BE2C (cell line): ENCODE measurements at regions not wholly inside any gene's neighbourhood (a gene's known extent, or its start where the extent isn't known, plus 50 kb on each side); places are given as distances from the start of the nearest gene placed in this dataset.

ENCODE experiments used
- DNase-seq: peaks from one replicate; pipeline ENCODE4 v3.0.0-alpha.2; 2020
- H3K27me3 ChIP-seq: fragments of 250-450 bp; sonication (Bioruptor Pico); 2 replicates; pipeline ENCODE4 v1.5.1; 2020; ENCODE audit warnings: mild to moderate bottlenecking
- H3K36me3 ChIP-seq: fragments of 250-450 bp; sonication (Bioruptor Pico); 2 replicates; pipeline ENCODE4 v1.5.1; 2020; ENCODE audit warnings: mild to moderate bottlenecking
- H3K4me1 ChIP-seq: fragments of 250-450 bp; sonication (Bioruptor Pico); 2 replicates; pipeline ENCODE4 v1.5.1; 2020
- H3K4me3 ChIP-seq: 2 replicates; pipeline ENCODE4 v1.5.1; 2011; ENCODE audit warnings: low read depth, low read length
- H3K9me3 ChIP-seq: fragments of 250-450 bp; sonication (Bioruptor Pico); 2 replicates; pipeline ENCODE4 v1.5.1; 2020
- CTCF ChIP-seq: IDR thresholded peaks from 2 replicates; pipeline ENCODE4 v1.5.1; 2012; ENCODE audit warnings: mild to moderate bottlenecking, low read depth, low read length

GRCh38 chr7:85950871-85951270, 692.8 kb upstream of the GRM3 start:
- TF ChIP-seq CTCF = no peak
- no peaks in the 10 kb centered on the region for H3K4me1 ChIP-seq
- H3K36me3 ChIP-seq = no peaks in the 10 kb centered on the region
- DNase-seq = no peak
- H3K4me3 ChIP-seq = no peak overlapping the region
- H3K27me3 ChIP-seq = no peaks in the 10 kb centered on the region
- H3K9me3 ChIP-seq = no peaks in the 10 kb centered on the region

GRCh38 chr7:85950418-85950817, 693.3 kb upstream of the GRM3 start:
- H3K27me3 ChIP-seq = no peaks in the 10 kb centered on the region
- H3K4me1 ChIP-seq = no peaks in the 10 kb centered on the region
- DNase-seq = no peak
- H3K9me3 ChIP-seq = no peaks in the 10 kb centered on the region
- H3K36me3 ChIP-seq = no peaks in the 10 kb centered on the region
- no peak for TF ChIP-seq CTCF
- no peak overlapping the region for H3K4me3 ChIP-seq

- TF ChIP-seq CTCF = no peak
Observed at GRCh38 chr7:85947767-85948166, 695.9 kb upstream of the GRM3 start.

GRCh38 chr7:85940798-85941197, 702.9 kb upstream of the GRM3 start:
- H3K4me3 ChIP-seq = no peak overlapping the region
- no peak for TF ChIP-seq CTCF
- H3K27me3 ChIP-seq = no peaks in the 10 kb centered on the region
- H3K4me1 ChIP-seq = no peaks in the 10 kb centered on the region
- no peak for DNase-seq
- H3K9me3 ChIP-seq = no peaks in the 10 kb centered on the region; the same call in 1 of the 2 replicates
- H3K36me3 ChIP-seq = no peaks in the 10 kb centered on the region

More at GRCh38 chr7:85947767-85948166, 695.9 kb upstream of the GRM3 start:
- H3K36me3 ChIP-seq = no peaks in the 10 kb centered on the region
- H3K4me3 ChIP-seq = no peak overlapping the region
- H3K4me1 ChIP-seq = no peaks in the 10 kb centered on the region
- no peak for DNase-seq
- no peaks in the 10 kb centered on the region for H3K9me3 ChIP-seq
- H3K27me3 ChIP-seq = no peaks in the 10 kb centered on the region

GRCh38 chr7:85931919-85932318, 711.8 kb upstream of the GRM3 start:
- Histone ChIP-seq H3K9me3 (no peaks in the 10 kb centered on the region), H3K4me1 (no peaks in the 10 kb centered on the region), H3K27me3 (no peaks in the 10 kb centered on the region), H3K36me3 (no peaks in the 10 kb centered on the region), H3K4me3 (no peak overlapping the region)
- no peak for DNase-seq
- TF ChIP-seq CTCF = no peak

- TF ChIP-seq CTCF = no peak
- no peaks in the 10 kb centered on the region for H3K9me3 ChIP-seq
- no peak overlapping the region for H3K4me3 ChIP-seq
- H3K27me3 ChIP-seq = no peaks in the 10 kb centered on the region
- H3K4me1 ChIP-seq = no peaks in the 10 kb centered on the region
- H3K36me3 ChIP-seq = no peaks in the 10 kb centered on the region
- DNase-seq = no peak
Observed at GRCh38 chr7:85928500-85928899, 715.2 kb upstream of the GRM3 start.
